ENCODE measurements at regions not wholly inside any gene's neighbourhood (a gene's known extent, or its start where the extent isn't known, plus 50 kb on each side); places are given as distances from the start of the nearest gene placed in this dataset.

GRCh38 chr12:87930033-87930432 lies 99.2 kb downstream of the C12orf50 start:
- DNase-seq (ENCODE audit: low read depth, low spot score): no peak

GRCh38 chr12:87929346-87929745 lies 99.9 kb downstream of the C12orf50 start:
- DNase-seq (ENCODE audit: low read depth, low spot score): no peak

- no peak for DNase-seq (ENCODE audit: low read depth, low spot score)
Measured at GRCh38 chr12:87928031-87928430, 101.2 kb downstream of the C12orf50 start.

DNA sequence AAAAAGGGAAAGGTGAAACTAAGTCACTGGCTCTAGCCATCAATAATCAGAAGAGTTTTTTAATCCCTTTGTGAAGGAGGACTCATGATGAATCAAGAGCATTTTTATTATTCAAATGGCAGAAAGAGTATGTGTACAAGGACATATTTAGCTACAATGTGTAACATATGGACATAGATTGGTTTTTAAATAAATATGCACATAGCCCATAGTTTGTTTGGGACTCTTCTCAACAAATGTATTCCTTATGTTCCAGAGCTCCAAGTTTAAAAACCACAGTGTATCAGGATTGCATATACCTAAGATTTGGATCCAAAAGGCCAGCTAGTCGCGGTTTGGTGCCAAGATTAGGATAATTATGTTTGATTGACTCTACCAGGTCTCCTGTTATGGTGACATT lies 104.2 kb downstream of the C12orf50 start:
- no peak for DNase-seq (ENCODE audit: low read depth, low spot score)

GRCh38 chr12:87924149-87924548 lies 105.1 kb downstream of the C12orf50 start:
- no peak for DNase-seq (ENCODE audit: low read depth, low spot score)

- DNase-seq (ENCODE audit: low read depth, low spot score): no peak
Measured at GRCh38 chr12:87923361-87923760, 105.8 kb downstream of the C12orf50 start.

DNA sequence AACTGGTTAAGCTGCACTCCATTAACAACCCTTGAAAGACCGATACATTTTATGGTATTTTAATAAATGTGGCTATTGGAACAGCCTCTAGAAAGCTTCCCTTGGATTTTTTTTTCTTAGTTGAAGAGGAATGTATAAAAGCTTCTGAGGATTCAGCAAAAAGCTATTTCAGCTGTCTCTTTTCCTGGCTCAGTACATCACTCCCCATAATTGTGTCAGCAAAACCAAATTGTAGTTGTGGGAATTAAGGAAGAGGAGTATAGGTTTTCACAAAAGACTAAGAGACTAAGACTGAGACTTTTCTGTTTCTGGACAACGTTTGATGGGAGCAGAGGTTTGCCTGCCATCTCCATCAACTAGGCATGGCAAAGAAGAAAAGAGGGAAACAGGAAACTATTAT lies 106.5 kb downstream of the C12orf50 start:
- no peak for DNase-seq (ENCODE audit: low read depth, low spot score)

GRCh38 chr12:87921621-87922020 lies 107.6 kb downstream of the C12orf50 start:
- DNase-seq (ENCODE audit: low read depth, low spot score): no peak

DNA sequence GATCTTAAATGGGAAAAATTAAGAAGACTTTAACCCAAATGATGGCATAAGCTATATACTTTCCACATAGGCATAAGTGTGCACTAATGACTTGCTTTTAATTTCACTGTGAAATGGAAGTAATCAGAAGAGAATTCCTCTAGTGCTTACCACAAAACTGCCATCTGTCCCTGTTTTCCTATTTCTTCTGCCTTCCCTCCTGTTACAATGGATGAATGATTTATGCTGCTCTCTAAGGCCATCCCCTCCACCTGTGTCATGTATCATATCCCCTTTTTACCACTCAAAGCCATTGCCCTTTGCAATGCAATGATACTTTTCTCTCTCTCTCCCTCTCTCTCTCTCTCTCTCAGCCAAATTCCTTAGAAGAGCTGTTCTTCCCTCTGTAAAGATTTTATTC lies 109.1 kb downstream of the C12orf50 start:
- DNase-seq (ENCODE audit: low read depth, low spot score): no peak

- no peak for DNase-seq (ENCODE audit: low read depth, low spot score)
Measured at GRCh38 chr12:87901457-87901856, 127.7 kb downstream of the C12orf50 start.

DNA sequence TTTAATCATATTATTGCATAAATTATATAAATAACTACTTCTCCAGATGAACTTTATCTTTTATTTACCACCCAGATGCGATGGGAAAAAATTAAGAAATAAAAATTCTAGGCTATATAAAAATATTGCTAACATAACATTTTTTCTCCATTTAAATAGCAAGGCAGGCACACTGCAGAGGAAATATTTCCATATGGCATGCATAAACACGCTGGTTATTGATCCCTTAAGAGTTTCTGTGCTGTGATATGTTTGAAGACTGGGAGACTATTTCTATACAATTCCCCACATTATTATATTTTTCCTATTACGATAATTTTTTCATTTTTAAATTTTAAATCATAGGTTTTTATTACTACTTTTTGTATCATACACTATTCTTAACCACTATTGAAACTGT lies 131.5 kb downstream of the C12orf50 start:
- DNase-seq (ENCODE audit: low read depth, low spot score): no peak

DNA sequence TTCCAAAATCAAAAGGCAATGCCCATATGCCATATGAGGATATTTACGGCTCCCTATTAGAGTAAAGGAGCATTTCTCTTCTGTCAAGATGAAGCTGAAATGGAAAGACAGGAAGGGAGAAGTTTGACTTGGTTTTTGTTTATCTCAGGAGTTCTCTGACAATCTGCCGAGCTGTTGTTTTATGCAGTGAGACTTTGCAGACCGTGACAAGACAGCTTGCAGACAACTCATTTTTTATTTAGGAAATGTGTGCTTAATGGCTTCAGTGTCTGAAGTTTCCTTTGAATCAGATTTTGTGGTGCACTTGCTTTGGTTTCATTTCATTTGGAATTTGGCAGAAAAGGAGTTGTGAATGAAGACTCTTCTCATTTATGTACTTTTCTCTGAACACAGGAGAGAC lies 145.4 kb downstream of the C12orf50 start:
- no peak for DNase-seq (ENCODE audit: low read depth, low spot score)

DNA sequence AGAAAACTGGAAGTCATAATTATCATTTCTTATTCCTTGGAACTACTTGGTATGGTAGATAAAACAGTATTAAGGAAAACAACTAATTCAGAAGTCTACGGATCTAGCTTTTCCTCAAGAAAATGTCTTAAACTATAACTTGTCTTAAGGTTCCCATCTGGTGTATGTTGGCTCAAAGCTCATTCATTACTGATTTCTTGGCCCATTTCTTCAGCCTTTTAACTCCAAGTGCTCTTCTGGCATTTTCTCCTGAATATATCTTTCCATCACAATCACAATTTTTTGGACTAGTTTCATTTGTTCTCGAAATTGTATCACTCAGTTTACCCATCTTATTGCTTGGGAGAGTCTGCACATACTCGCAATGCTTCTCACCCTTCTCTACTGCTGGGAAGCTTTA lies 150.1 kb downstream of the C12orf50 start:
- DNase-seq (ENCODE audit: low read depth, low spot score): no peak

GRCh38 chr12:87870493-87871460 lies 158.4 kb downstream of the C12orf50 start:
- no peak for DNase-seq (ENCODE audit: low read depth, low spot score)

DNA sequence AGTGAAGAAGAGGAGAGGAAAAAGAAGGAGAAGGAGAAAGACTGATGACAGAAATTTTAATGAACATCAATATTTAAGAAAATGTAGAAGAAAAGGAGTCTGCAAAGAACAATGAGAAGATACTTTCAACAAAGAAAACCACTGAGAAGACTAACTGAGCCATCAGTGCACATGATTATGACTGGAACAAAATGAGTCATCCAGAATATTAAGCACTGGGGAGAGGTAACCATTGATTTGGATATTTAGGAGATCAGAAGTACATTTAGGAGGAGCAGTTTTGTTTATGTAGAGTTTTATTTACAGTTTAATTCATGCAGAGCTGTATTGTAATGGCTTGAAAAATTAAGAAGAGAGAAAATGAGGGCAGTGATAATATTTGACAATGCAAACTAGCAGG lies 159.1 kb downstream of the C12orf50 start:
- no peak for DNase-seq (ENCODE audit: low read depth, low spot score)

DNA sequence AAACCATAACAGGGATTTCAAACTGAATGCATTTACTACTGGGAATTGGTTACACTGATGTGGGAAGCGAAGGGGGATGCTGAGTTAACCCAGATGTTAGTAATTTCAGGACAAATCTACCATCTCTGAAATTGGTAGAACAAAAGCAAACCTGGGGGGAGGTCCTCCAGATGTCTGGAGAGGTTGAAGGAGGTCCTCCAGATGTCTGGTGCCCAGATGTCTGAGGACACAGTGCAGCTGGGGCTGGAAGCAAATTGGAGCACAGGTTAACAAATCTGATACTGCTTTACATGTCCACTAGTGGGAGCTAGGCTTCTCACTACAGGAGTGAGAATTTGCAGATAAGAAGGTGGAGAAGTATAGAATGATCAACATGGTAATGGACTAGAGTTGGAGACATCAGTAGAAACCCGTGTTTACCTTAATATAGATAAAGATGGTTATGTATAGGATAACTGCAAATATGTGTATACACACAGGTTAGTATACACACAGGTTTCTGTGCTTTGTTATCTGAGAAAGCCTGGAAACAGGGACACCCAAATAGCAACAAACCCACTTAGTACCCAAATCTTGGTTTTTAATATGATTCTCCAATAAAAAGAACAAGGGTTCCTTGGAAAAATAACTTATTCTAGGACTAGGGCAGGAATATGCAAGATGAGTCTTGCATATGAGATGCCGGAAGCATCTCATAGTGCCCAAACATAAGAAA lies 162.5 kb downstream of the C12orf50 start:
- DNase-seq (ENCODE audit: low read depth, low spot score): no peak

DNA sequence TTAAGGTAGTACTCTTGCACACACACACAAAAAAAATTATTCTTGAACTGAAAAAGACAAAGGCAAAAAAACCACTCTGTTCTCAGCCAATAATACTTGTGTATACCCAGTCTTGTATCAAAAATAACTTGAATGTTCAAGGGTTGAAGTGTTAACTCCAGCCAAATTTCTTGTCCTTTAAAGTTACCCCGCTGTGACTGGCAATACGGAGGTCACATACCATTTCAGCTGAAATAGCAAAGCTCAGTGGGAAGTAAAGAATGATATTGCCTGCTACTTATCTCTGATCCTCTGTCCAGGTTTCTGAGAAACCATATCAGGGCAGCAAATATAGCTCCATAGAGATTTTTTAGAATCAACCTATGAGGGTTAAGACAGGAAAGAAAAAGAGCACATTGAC lies 167.4 kb downstream of the C12orf50 start:
- peak; percentile 33 for DNase-seq (ENCODE audit: low read depth, low spot score)

DNA sequence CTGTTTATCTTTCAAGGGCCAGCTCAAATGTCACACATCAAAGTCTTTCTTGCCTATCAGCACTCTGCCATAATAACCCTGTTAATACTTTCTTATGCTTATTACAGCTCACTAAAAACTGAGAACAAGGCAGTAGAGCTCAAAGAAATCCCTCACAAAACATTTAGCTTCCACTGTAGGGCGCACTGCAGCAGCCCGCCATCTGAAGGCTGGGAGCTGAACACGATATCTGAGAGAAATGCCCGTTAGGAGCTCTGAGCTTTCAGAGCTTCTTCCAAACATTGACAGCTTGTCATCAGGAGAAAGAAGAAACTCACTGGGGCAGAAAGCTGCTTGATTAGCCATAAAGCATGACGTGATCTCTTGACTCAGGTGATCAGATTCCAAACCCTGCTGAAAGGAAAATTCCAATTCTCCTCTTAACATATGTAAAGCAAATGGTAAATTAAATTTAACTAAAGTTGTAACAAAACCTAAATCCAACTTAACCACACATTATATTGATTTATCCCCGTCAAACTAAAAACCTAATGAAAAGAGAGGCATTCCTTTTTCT lies 175.7 kb downstream of the C12orf50 start:
- no peak for DNase-seq (ENCODE audit: low read depth, low spot score)

DNA sequence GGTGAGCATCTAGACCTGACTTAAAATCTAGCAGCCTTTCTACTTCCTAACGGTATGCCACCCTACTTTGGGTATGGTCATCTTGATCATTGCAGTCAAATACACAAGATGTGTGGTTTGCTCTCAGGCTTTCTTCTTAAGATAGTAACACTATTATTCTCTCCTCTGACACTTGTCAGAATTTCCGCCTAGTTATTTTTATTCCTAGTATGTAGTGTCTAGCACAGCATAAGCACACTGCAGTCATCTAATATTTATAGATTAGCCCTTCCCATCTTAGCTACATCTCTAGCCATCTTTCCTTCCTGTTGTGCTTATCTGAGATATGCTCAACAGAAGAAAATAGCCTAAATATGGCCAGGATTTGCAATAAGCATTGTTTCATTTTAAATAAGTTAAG lies 180.1 kb downstream of the C12orf50 start:
- DNase-seq (ENCODE audit: low read depth, low spot score): no peak

GRCh38 chr12:87848248-87848868 lies 180.8 kb downstream of the C12orf50 start:
- DNase-seq (ENCODE audit: low read depth, low spot score): peak; percentile 32

DNA sequence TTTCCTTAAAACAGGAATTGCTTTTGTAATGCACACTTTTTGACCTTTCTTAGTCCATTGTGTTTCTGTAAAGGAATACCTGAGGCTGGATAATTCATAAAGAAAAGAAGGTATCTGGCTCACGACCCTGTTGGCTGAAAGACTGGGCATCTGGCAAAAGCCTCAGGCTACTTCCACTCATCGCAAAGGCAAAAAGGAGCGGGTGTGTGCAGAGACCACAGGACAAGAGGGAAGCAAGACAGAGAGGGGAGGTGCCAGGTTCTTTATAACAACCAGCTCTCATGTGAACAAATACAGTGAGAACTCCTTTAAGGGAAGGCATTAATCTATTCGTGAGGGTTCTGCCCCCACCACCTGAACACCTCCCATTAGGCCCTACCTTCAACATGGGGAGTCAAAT lies 182.1 kb downstream of the C12orf50 start:
- no peak for DNase-seq (ENCODE audit: low read depth, low spot score)

- no peak for DNase-seq (ENCODE audit: low read depth, low spot score)
Measured at GRCh38 chr12:87846045-87846444, 183.2 kb downstream of the C12orf50 start.
